ENCODE measurements at regions not wholly inside any gene's neighbourhood (a gene's known extent, or its start where the extent isn't known, plus 50 kb on each side); places are given as distances from the start of the nearest gene placed in this dataset.

- no peak overlapping the region for H3K4me3 ChIP-seq (ENCODE audit: low read depth, low read length)
- no peaks in the 10 kb centered on the region for H3K36me3 ChIP-seq (ENCODE audit: insufficient read depth, low read length)
- no peaks in the 10 kb centered on the region for H3K4me1 ChIP-seq (ENCODE audit: control insufficient read depth, insufficient read depth, low read length, unreplicated experiment)
- no peak overlapping the region for H3K27ac ChIP-seq (ENCODE audit: low read depth, low read length)
- H2AFZ ChIP-seq (ENCODE audit: low read length, unreplicated experiment), result no peak overlapping the region
- H3K27me3 ChIP-seq (ENCODE audit: insufficient read depth, low read length), result peaks cover 27% of the 10 kb centered on the region
- no peaks in the 10 kb centered on the region for H3K79me2 ChIP-seq (ENCODE audit: control insufficient read depth, insufficient read depth, low read length, unreplicated experiment)
These were observed 73.2 kb upstream of the EGLN3 start for GRCh38 chr14:34023824-34024767.

- peaks cover 28% of the 10 kb centered on the region for H3K27me3 ChIP-seq (ENCODE audit: insufficient read depth, low read length)
- no peaks in the 10 kb centered on the region for H3K36me3 ChIP-seq (ENCODE audit: insufficient read depth, low read length)
- no peaks in the 10 kb centered on the region for H3K79me2 ChIP-seq (ENCODE audit: control insufficient read depth, insufficient read depth, low read length, unreplicated experiment)
- H3K4me1 ChIP-seq (ENCODE audit: control insufficient read depth, insufficient read depth, low read length, unreplicated experiment), result no peaks in the 10 kb centered on the region
- H2AFZ ChIP-seq (ENCODE audit: low read length, unreplicated experiment), result no peak overlapping the region
- H3K4me3 ChIP-seq (ENCODE audit: low read depth, low read length), result no peak overlapping the region
- no peak overlapping the region for H3K27ac ChIP-seq (ENCODE audit: low read depth, low read length)
These were observed 70.2 kb upstream of the EGLN3 start for GRCh38 chr14:34021096-34021495.

GRCh38 chr14:34020014-34020413 is 69.1 kb upstream of the EGLN3 start:
- no peak overlapping the region for H3K4me3 ChIP-seq (ENCODE audit: low read depth, low read length)

GRCh38 chr14:34018564-34019244 is 67.8 kb upstream of the EGLN3 start:
- Histone ChIP-seq H2AFZ (ENCODE audit: low read length, unreplicated experiment) (peak overlapping the region; percentile 80), H3K27ac (ENCODE audit: low read depth, low read length) (no peak overlapping the region), H3K36me3 (ENCODE audit: insufficient read depth, low read length) (no peaks in the 10 kb centered on the region), H3K4me3 (ENCODE audit: low read depth, low read length) (peak overlapping the region; percentile 65), H3K27me3 (ENCODE audit: insufficient read depth, low read length) (peaks cover 27% of the 10 kb centered on the region), H3K4me1 (ENCODE audit: control insufficient read depth, insufficient read depth, low read length, unreplicated experiment) (no peaks in the 10 kb centered on the region), H3K79me2 (ENCODE audit: control insufficient read depth, insufficient read depth, low read length, unreplicated experiment) (no peaks in the 10 kb centered on the region)

More at GRCh38 chr14:34020014-34020413, 69.1 kb upstream of the EGLN3 start:
- H3K27me3 ChIP-seq (ENCODE audit: insufficient read depth, low read length), result peaks cover 28% of the 10 kb centered on the region
- H2AFZ ChIP-seq (ENCODE audit: low read length, unreplicated experiment), result no peak overlapping the region
- H3K79me2 ChIP-seq (ENCODE audit: control insufficient read depth, insufficient read depth, low read length, unreplicated experiment), result no peaks in the 10 kb centered on the region
- no peak overlapping the region for H3K27ac ChIP-seq (ENCODE audit: low read depth, low read length)
- H3K36me3 ChIP-seq (ENCODE audit: insufficient read depth, low read length), result no peaks in the 10 kb centered on the region
- H3K4me1 ChIP-seq (ENCODE audit: control insufficient read depth, insufficient read depth, low read length, unreplicated experiment), result no peaks in the 10 kb centered on the region

- no peaks in the 10 kb centered on the region for H3K36me3 ChIP-seq (ENCODE audit: insufficient read depth, low read length)
- peak overlapping the region; percentile 65 for H3K4me3 ChIP-seq (ENCODE audit: low read depth, low read length)
- H3K27me3 ChIP-seq (ENCODE audit: insufficient read depth, low read length), result peaks cover 30% of the 10 kb centered on the region
- H2AFZ ChIP-seq (ENCODE audit: low read length, unreplicated experiment), result peak overlapping the region; percentile 80
- H3K79me2 ChIP-seq (ENCODE audit: control insufficient read depth, insufficient read depth, low read length, unreplicated experiment), result no peaks in the 10 kb centered on the region
- H3K4me1 ChIP-seq (ENCODE audit: control insufficient read depth, insufficient read depth, low read length, unreplicated experiment), result no peaks in the 10 kb centered on the region
- H3K27ac ChIP-seq (ENCODE audit: low read depth, low read length), result no peak overlapping the region
These were observed 67.3 kb upstream of the EGLN3 start for GRCh38 chr14:34018125-34018524.

- H3K79me2 ChIP-seq (ENCODE audit: control insufficient read depth, insufficient read depth, low read length, unreplicated experiment), result no peaks in the 10 kb centered on the region
- H3K4me1 ChIP-seq (ENCODE audit: control insufficient read depth, insufficient read depth, low read length, unreplicated experiment), result no peaks in the 10 kb centered on the region
- no peaks in the 10 kb centered on the region for H3K36me3 ChIP-seq (ENCODE audit: insufficient read depth, low read length)
- H2AFZ ChIP-seq (ENCODE audit: low read length, unreplicated experiment), result no peak overlapping the region
- no peak overlapping the region for H3K27ac ChIP-seq (ENCODE audit: low read depth, low read length)
- H3K27me3 ChIP-seq (ENCODE audit: insufficient read depth, low read length), result peaks cover 42% of the 10 kb centered on the region
- H3K4me3 ChIP-seq (ENCODE audit: low read depth, low read length), result no peak overlapping the region
These were observed 64.5 kb upstream of the EGLN3 start for GRCh38 chr14:34015383-34015782.

GRCh38 chr14:34014936-34015335 is 64.1 kb upstream of the EGLN3 start:
- H3K4me1 ChIP-seq (ENCODE audit: control insufficient read depth, insufficient read depth, low read length, unreplicated experiment), result no peaks in the 10 kb centered on the region
- peaks cover 38% of the 10 kb centered on the region for H3K27me3 ChIP-seq (ENCODE audit: insufficient read depth, low read length)
- no peak overlapping the region for H3K27ac ChIP-seq (ENCODE audit: low read depth, low read length)
- no peak overlapping the region for H2AFZ ChIP-seq (ENCODE audit: low read length, unreplicated experiment)
- no peaks in the 10 kb centered on the region for H3K79me2 ChIP-seq (ENCODE audit: control insufficient read depth, insufficient read depth, low read length, unreplicated experiment)
- no peaks in the 10 kb centered on the region for H3K36me3 ChIP-seq (ENCODE audit: insufficient read depth, low read length)
- H3K4me3 ChIP-seq (ENCODE audit: low read depth, low read length), result no peak overlapping the region

GRCh38 chr14:34013721-34014060 is 62.8 kb upstream of the EGLN3 start:
- Histone ChIP-seq H3K27me3 (ENCODE audit: insufficient read depth, low read length) (peaks cover 34% of the 10 kb centered on the region), H2AFZ (ENCODE audit: low read length, unreplicated experiment) (no peak overlapping the region), H3K4me3 (ENCODE audit: low read depth, low read length) (no peak overlapping the region), H3K27ac (ENCODE audit: low read depth, low read length) (no peak overlapping the region), H3K4me1 (ENCODE audit: control insufficient read depth, insufficient read depth, low read length, unreplicated experiment) (no peaks in the 10 kb centered on the region), H3K79me2 (ENCODE audit: control insufficient read depth, insufficient read depth, low read length, unreplicated experiment) (no peaks in the 10 kb centered on the region), H3K36me3 (ENCODE audit: insufficient read depth, low read length) (no peaks in the 10 kb centered on the region)

- Histone ChIP-seq H3K27me3 (ENCODE audit: insufficient read depth, low read length) (peaks cover 38% of the 10 kb centered on the region), H3K4me1 (ENCODE audit: control insufficient read depth, insufficient read depth, low read length, unreplicated experiment) (no peaks in the 10 kb centered on the region), H3K27ac (ENCODE audit: low read depth, low read length) (no peak overlapping the region), H2AFZ (ENCODE audit: low read length, unreplicated experiment) (no peak overlapping the region), H3K79me2 (ENCODE audit: control insufficient read depth, insufficient read depth, low read length, unreplicated experiment) (no peaks in the 10 kb centered on the region), H3K36me3 (ENCODE audit: insufficient read depth, low read length) (no peaks in the 10 kb centered on the region), H3K4me3 (ENCODE audit: low read depth, low read length) (no peak overlapping the region)
These were observed 62.3 kb upstream of the EGLN3 start for GRCh38 chr14:34012978-34013720.

- Histone ChIP-seq H3K27me3 (ENCODE audit: insufficient read depth, low read length) (peaks cover 46% of the 10 kb centered on the region), H3K4me3 (ENCODE audit: low read depth, low read length) (no peak overlapping the region), H3K27ac (ENCODE audit: low read depth, low read length) (no peak overlapping the region), H3K79me2 (ENCODE audit: control insufficient read depth, insufficient read depth, low read length, unreplicated experiment) (no peaks in the 10 kb centered on the region), H3K4me1 (ENCODE audit: control insufficient read depth, insufficient read depth, low read length, unreplicated experiment) (no peaks in the 10 kb centered on the region), H2AFZ (ENCODE audit: low read length, unreplicated experiment) (no peak overlapping the region), H3K36me3 (ENCODE audit: insufficient read depth, low read length) (no peaks in the 10 kb centered on the region)
These were observed 61.5 kb upstream of the EGLN3 start for GRCh38 chr14:34012369-34012768.

Data from ACC112 (cell line).